B cell (primary cell): ENCODE measurements at regions not wholly inside any gene's neighbourhood (a gene's known extent, or its start where the extent isn't known, plus 50 kb on each side); places are given as distances from the start of the nearest gene placed in this dataset.

Source experiments
- ATAC-seq: fragments of 200-7000 bp; cut with Tn5 transposase; one replicate; pipeline ENCODE4 v1.10.0; 2021; ENCODE audit warnings: low read depth, mild to moderate bottlenecking, moderate number of reproducible peaks, moderate library complexity
- CTCF ChIA-PET: fragments of 350-600 bp; sonication (Branson Sonifier 250); formaldehyde crosslinking; loops from one replicate; lab custom pipeline; 2021; ENCODE audit warnings: antibody characterized with exemption, inconsistent platforms; lab: Charles Lee
- POLR2A ChIA-PET: fragments of 350-600 bp; sonication (Branson Sonifier 250); formaldehyde crosslinking; loops from one replicate; lab custom pipeline; 2021; ENCODE audit warnings: antibody characterized with exemption; lab: Charles Lee
- DNase-seq: peaks from one replicate; pipeline ENCODE4 v3.0.0; 2013
- H2AFZ ChIP-seq: 2 replicates; pipeline ENCODE4 v1.6.1; 2012; ENCODE audit warnings: mild to moderate bottlenecking, low read depth, low read length; ENCODE audit not compliant: insufficient read depth, poor library complexity, severe bottlenecking
- H3K27ac ChIP-seq, 2 donors: 1 replicate in 1 of 2; 2 replicates in 1 of 2; pipeline ENCODE4 v1.5.1; 2012 to 2013; ENCODE audit warnings: low read length in 2 of 2, mild to moderate bottlenecking in 2 of 2, moderate library complexity in 1 of 2
- H3K27me3 ChIP-seq, 4 experiments: fragments of 200-600 bp in 1 of 4; sonication (generic) in 1 of 4; replicated peaks in 1 of 4; 1 replicate in 2 of 4; 2 replicates in 2 of 4; pipeline versions ENCODE4 v1.6.1 to v1.7.0; 2013 to 2016; ENCODE audit warnings: low read length in 3 of 4, mild to moderate bottlenecking in 2 of 4, mixed read lengths in 1 of 4, moderate library complexity in 1 of 4; ENCODE audit not compliant: insufficient read depth in 4 of 4, control insufficient read depth in 3 of 4; ENCODE audit errors: control extremely low read depth in 1 of 4
- H3K36me3 ChIP-seq, 2 experiments: replicated peaks in 1 of 2; 1 replicate in 1 of 2; 2 replicates in 1 of 2; pipeline versions ENCODE4 v1.6.1 to v1.7.1; 2013; ENCODE audit warnings: low read length in 1 of 2; ENCODE audit not compliant: insufficient read depth in 2 of 2, control insufficient read depth in 1 of 2; ENCODE audit errors: control extremely low read depth in 1 of 2, extremely low read depth in 1 of 2
- H3K4me1 ChIP-seq, 2 donors: fragments of 200-600 bp in 1 of 2; sonication (generic) in 1 of 2; 1 replicate in 1 of 2; 2 replicates in 1 of 2; pipeline versions ENCODE4 v1.5.1 to v1.6.1; 2013 to 2017; ENCODE audit warnings: low read length in 2 of 2; ENCODE audit not compliant: control insufficient read depth in 2 of 2, insufficient read depth in 2 of 2
- H3K4me2 ChIP-seq: replicated peaks from 2 replicates; pipeline ENCODE3; 2012; ENCODE audit warnings: mild to moderate bottlenecking, low read depth, low read length; ENCODE audit not compliant: poor library complexity, severe bottlenecking
- H3K4me3 ChIP-seq, 5 experiments: fragments of 200-600 bp in 1 of 5; sonication (generic) in 1 of 5; 1 replicate in 3 of 5; 2 replicates in 2 of 5; pipeline versions ENCODE4 v1.5.1 to v1.7.0; 2011 to 2016; ENCODE audit warnings: low read length in 4 of 5, mild to moderate bottlenecking in 4 of 5, low read depth in 2 of 5, control low read depth in 1 of 5, moderate library complexity in 1 of 5; ENCODE audit not compliant: insufficient read depth in 1 of 5; ENCODE audit errors: control extremely low read depth in 1 of 5, extremely low read depth in 1 of 5
- H3K79me2 ChIP-seq: fragments of 200-600 bp; sonication (generic); one replicate; pipeline ENCODE4 v1.6.0; 2016; ENCODE audit warnings: low read length; ENCODE audit not compliant: control insufficient read depth, insufficient read depth
- H3K9ac ChIP-seq: fragments of 200-600 bp; sonication (generic); 2 replicates; pipeline ENCODE4 v1.6.1; 2017; ENCODE audit warnings: mild to moderate bottlenecking, low read length, moderate library complexity
- H3K9me3 ChIP-seq, 3 donors: one replicate each; pipeline versions ENCODE4 v1.6.1 to v1.7.1; 2013; ENCODE audit warnings: low read length in 2 of 3; ENCODE audit not compliant: control insufficient read depth in 2 of 3, insufficient read depth in 1 of 3; ENCODE audit errors: control extremely low read depth in 1 of 3
- H4K20me1 ChIP-seq: 2 replicates; pipeline ENCODE4 v1.6.0; 2012; ENCODE audit warnings: mild to moderate bottlenecking, low read length; ENCODE audit not compliant: insufficient read depth, control insufficient read depth, poor library complexity, severe bottlenecking
- H3K27ac Mint-ChIP-seq: one replicate; pipeline ENCODE4 v1.8.0; 2021; ENCODE audit warnings: mixed read lengths
- H3K27me3 Mint-ChIP-seq: one replicate; pipeline ENCODE4 v1.8.0; 2021; ENCODE audit warnings: mixed read lengths
- H3K4me1 Mint-ChIP-seq: one replicate; pipeline ENCODE4 v1.8.0; 2021; ENCODE audit warnings: mixed read lengths
- H3K4me3 Mint-ChIP-seq: one replicate; pipeline ENCODE4 v1.8.0; 2021; ENCODE audit warnings: mixed read lengths
- H3K9me3 Mint-ChIP-seq: one replicate; pipeline ENCODE4 v1.8.0; 2022; ENCODE audit warnings: mixed read lengths; ENCODE audit not compliant: insufficient read depth
- CTCF ChIP-seq: fragments of 200-600 bp; IDR thresholded peaks from one replicate; pipeline ENCODE4 v1.8.0; 2022; ENCODE audit warnings: antibody characterized with exemption, mild to moderate bottlenecking
- EZH2 ChIP-seq: IDR thresholded peaks from 2 replicates; pipeline ENCODE4 v1.6.1; 2012; ENCODE audit warnings: borderline replicate concordance, low read depth, mild to moderate bottlenecking, moderate library complexity, low read length; ENCODE audit not compliant: insufficient read depth, poor library complexity, severe bottlenecking
- WGBS: methylation state at CpG from one replicate; pipeline ENCODE4 v1.1.5; 2013; ENCODE audit warnings: missing lambda C conversion rate; ENCODE audit not compliant: insufficient coverage; 5-methylcytosine and 5-hydroxymethylcytosine counted together
- intact Hi-C: fragments of 100-400 bp; cut with micrococcal nuclease; formaldehyde crosslinking; loops from one replicate; pipeline ENCODE4 v1.10.0; 2022

- Mint-ChIP-seq H3K4me1 (no peaks in the 10 kb centered on the region), H3K4me3 (no peak overlapping the region), H3K27ac (no peak overlapping the region), H3K9me3 (peaks cover 4% of the 10 kb centered on the region), H3K27me3 (no peaks in the 10 kb centered on the region)
- Histone ChIP-seq H3K36me3 (no peaks in the 10 kb centered on the region), H3K4me3 (no peak overlapping the region), H3K79me2 (no peaks in the 10 kb centered on the region), H4K20me1 (no peaks in the 10 kb centered on the region), H3K27me3 (no peaks in the 10 kb centered on the region), H3K27ac (no peak overlapping the region), H3K9me3 (no peaks in the 10 kb centered on the region), H2AFZ (no peak overlapping the region), H3K4me1 (no peaks in the 10 kb centered on the region), H3K4me2 (no peak overlapping the region), H3K9ac (no peak overlapping the region)
- ChIA-PET POLR2A (no interaction called here), CTCF (no interaction called here)
- DNase-seq (no peak), ATAC-seq (no peak)
- intact Hi-C loops, result no loop called here
- TF ChIP-seq CTCF (no peak), EZH2 (no peak)
Observed at GRCh38 chr14:85122690-85123089, 407.3 kb upstream of the FLRT2 start.

GRCh38 chr14:85123755-85124154 is 406.2 kb upstream of the FLRT2 start:
- CTCF ChIA-PET, result no interaction called here
- ATAC-seq, result no peak
- POLR2A ChIA-PET, result no interaction called here

More at GRCh38 chr14:85123755-85124154, 406.2 kb upstream of the FLRT2 start:
- Histone ChIP-seq H3K4me1 (no peaks in the 10 kb centered on the region), H3K9ac (no peak overlapping the region), H3K36me3 (no peaks in the 10 kb centered on the region), H3K27me3 (no peaks in the 10 kb centered on the region), H3K4me3 (no peak overlapping the region), H4K20me1 (no peaks in the 10 kb centered on the region), H3K9me3 (no peaks in the 10 kb centered on the region), H2AFZ (no peak overlapping the region), H3K27ac (no peak overlapping the region), H3K4me2 (no peak overlapping the region), H3K79me2 (no peaks in the 10 kb centered on the region)
- TF ChIP-seq EZH2 (no peak), CTCF (no peak)
- H3K4me3 Mint-ChIP-seq, result no peak overlapping the region
- H3K27ac Mint-ChIP-seq, result no peak overlapping the region
- no CpG with 5 or more reads among the region's 2 CpGs for WGBS
- intact Hi-C loops, result no loop called here
- H3K9me3 Mint-ChIP-seq, result peaks cover 4% of the 10 kb centered on the region
- DNase-seq, result no peak
- H3K4me1 Mint-ChIP-seq, result no peaks in the 10 kb centered on the region
- no peaks in the 10 kb centered on the region for H3K27me3 Mint-ChIP-seq
